Mucosa of descending colon (tissue), 3 donors: ENCODE measurements at regions not wholly inside any gene's neighbourhood (a gene's known extent, or its start where the extent isn't known, plus 50 kb on each side); places are given as distances from the start of the nearest gene placed in this dataset.

Source experiments
- ATAC-seq: fragments of 200-7000 bp; cut with Tn5 transposase; one replicate; pipeline ENCODE4 v1.9.1; 2020; ENCODE audit warnings: mild to moderate bottlenecking, moderate library complexity
- DNase-seq, 3 donors: peaks; one replicate each; pipeline ENCODE4 v3.0.0-alpha.2; 2020
- H3K36me3 ChIP-seq: fragments of 200-600 bp; one replicate; pipeline ENCODE4 v1.8.0; 2021; ENCODE audit warnings: low read depth, mild to moderate bottlenecking
- H3K4me1 ChIP-seq: fragments of 200-600 bp; one replicate; pipeline ENCODE4 v1.8.0; 2021; ENCODE audit warnings: low read depth, mild to moderate bottlenecking
- H3K4me3 ChIP-seq: fragments of 200-600 bp; one replicate; pipeline ENCODE4 v1.8.0; 2021; ENCODE audit warnings: mild to moderate bottlenecking
- H3K9me3 ChIP-seq: fragments of 200-600 bp; one replicate; pipeline ENCODE4 v1.8.0; 2021; ENCODE audit warnings: mild to moderate bottlenecking
- intact Hi-C, 2 donors: fragments of 100-400 bp; cut with DNase I in 1 of 2; cut with micrococcal nuclease in 1 of 2; formaldehyde crosslinking; loops; one replicate each; pipeline versions ENCODE4 v1.11.0 to v1.11.1; 2022; cut with DNase I, micrococcal nuclease
- TF ChIP-seq, protein P1 (sequence below): fragments of 200-600 bp; IDR thresholded peaks from one replicate; pipeline ENCODE4 v1.8.0; 2022; ENCODE audit warnings: antibody characterized with exemption, mild to moderate bottlenecking
- donor health status: DM: no; HTN: no; CAD: no; lungs with moderate emphysema.
- donor health status: DM: no; HTN: no; CAD: no.
- donor health status: DM: no; HTN: yes; CAD: no.

GRCh38 chrX:16284842-16285241 is 117.6 kb downstream of the MAGEB17 start:
- TF ChIP-seq, protein P1, sequence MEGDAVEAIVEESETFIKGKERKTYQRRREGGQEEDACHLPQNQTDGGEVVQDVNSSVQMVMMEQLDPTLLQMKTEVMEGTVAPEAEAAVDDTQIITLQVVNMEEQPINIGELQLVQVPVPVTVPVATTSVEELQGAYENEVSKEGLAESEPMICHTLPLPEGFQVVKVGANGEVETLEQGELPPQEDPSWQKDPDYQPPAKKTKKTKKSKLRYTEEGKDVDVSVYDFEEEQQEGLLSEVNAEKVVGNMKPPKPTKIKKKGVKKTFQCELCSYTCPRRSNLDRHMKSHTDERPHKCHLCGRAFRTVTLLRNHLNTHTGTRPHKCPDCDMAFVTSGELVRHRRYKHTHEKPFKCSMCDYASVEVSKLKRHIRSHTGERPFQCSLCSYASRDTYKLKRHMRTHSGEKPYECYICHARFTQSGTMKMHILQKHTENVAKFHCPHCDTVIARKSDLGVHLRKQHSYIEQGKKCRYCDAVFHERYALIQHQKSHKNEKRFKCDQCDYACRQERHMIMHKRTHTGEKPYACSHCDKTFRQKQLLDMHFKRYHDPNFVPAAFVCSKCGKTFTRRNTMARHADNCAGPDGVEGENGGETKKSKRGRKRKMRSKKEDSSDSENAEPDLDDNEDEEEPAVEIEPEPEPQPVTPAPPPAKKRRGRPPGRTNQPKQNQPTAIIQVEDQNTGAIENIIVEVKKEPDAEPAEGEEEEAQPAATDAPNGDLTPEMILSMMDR, result no peak
- Histone ChIP-seq H3K4me3 (no peak overlapping the region), H3K4me1 (no peaks in the 10 kb centered on the region), H3K36me3 (no peaks in the 10 kb centered on the region), H3K9me3 (no peaks in the 10 kb centered on the region)
- no peak for ATAC-seq
- intact Hi-C loops, result no loop called here
- no peak for DNase-seq

- no peak for ATAC-seq
- intact Hi-C loops, result no loop called here
These were observed 123.7 kb downstream of the MAGEB17 start for GRCh38 chrX:16290997-16291396.

GRCh38 chrX:16300831-16301230 is 133.6 kb downstream of the MAGEB17 start:
- TF ChIP-seq, protein P1, result no peak
- no peaks in the 10 kb centered on the region for H3K36me3 ChIP-seq
- ATAC-seq, result no peak
- H3K4me1 ChIP-seq, result no peaks in the 10 kb centered on the region
- no peaks in the 10 kb centered on the region for H3K9me3 ChIP-seq
- intact Hi-C loops, result no loop called here
- H3K4me3 ChIP-seq, result no peak overlapping the region
- no peak for DNase-seq

More at GRCh38 chrX:16290997-16291396, 123.7 kb downstream of the MAGEB17 start:
- Histone ChIP-seq H3K9me3 (no peaks in the 10 kb centered on the region), H3K36me3 (no peaks in the 10 kb centered on the region), H3K4me1 (no peaks in the 10 kb centered on the region), H3K4me3 (no peak overlapping the region)
- no peak for DNase-seq
- TF ChIP-seq, protein P1, result no peak

GRCh38 chrX:16304751-16305150 is 137.5 kb downstream of the MAGEB17 start:
- no peak for DNase-seq
- no peaks in the 10 kb centered on the region for H3K36me3 ChIP-seq
- H3K4me3 ChIP-seq, result no peak overlapping the region
- intact Hi-C loops, result no loop called here
- TF ChIP-seq, protein P1, result no peak
- no peaks in the 10 kb centered on the region for H3K4me1 ChIP-seq
- ATAC-seq, result no peak
- no peaks in the 10 kb centered on the region for H3K9me3 ChIP-seq

- DNase-seq, result no peak
- Histone ChIP-seq H3K36me3 (no peaks in the 10 kb centered on the region), H3K4me3 (no peak overlapping the region), H3K9me3 (no peaks in the 10 kb centered on the region), H3K4me1 (no peaks in the 10 kb centered on the region)
- intact Hi-C loops, result no loop called here
- ATAC-seq, result no peak
- TF ChIP-seq, protein P1, result no peak
These were observed 137.9 kb downstream of the MAGEB17 start for GRCh38 chrX:16305187-16305586.

- no peaks in the 10 kb centered on the region for H3K4me1 ChIP-seq
- TF ChIP-seq, protein P1, result no peak
- DNase-seq (no peak), ATAC-seq (no peak)
- H3K36me3 ChIP-seq, result no peaks in the 10 kb centered on the region
- no peaks in the 10 kb centered on the region for H3K9me3 ChIP-seq
- intact Hi-C loops, result no loop called here
- H3K4me3 ChIP-seq, result no peak overlapping the region
These were observed 140.7 kb downstream of the MAGEB17 start for GRCh38 chrX:16307950-16308349.
